H1 (cell line): ENCODE measurements at regions not wholly inside any gene's neighbourhood (a gene's known extent, or its start where the extent isn't known, plus 50 kb on each side); places are given as distances from the start of the nearest gene placed in this dataset.

ENCODE experiments used
- CBX5 ChIP-seq: fragments of 300-800, 300-1000 bp; sonication (generic); IDR thresholded peaks from 2 replicates; pipeline ENCODE4 v1.7.1; 2016; ENCODE audit warnings: antibody characterized with exemption, low read length, low read depth
- CHD2 ChIP-seq: IDR thresholded peaks from 2 replicates; pipeline ENCODE4 v1.6.1; 2012; ENCODE audit warnings: low read length, improper control_type of control experiment
- CTBP2 ChIP-seq: IDR thresholded peaks from 2 replicates; pipeline ENCODE4 v1.7.0; 2011; ENCODE audit warnings: borderline replicate concordance, mild to moderate bottlenecking, moderate library complexity, mixed read lengths, low read length; ENCODE audit not compliant: insufficient read depth, insufficient read length
- MAFK ChIP-seq: IDR thresholded peaks from 2 replicates; pipeline ENCODE4 v1.6.1; 2012; ENCODE audit warnings: low read depth, mild to moderate bottlenecking, improper control_type of control experiment, low read length
- PHF8 ChIP-seq: fragments of 200-600 bp; sonication (generic); conservative IDR thresholded peaks from 2 replicates; pipeline ENCODE4 v1.7.1; 2012; ENCODE audit warnings: low read depth, mild to moderate bottlenecking, inconsistent platforms, low read length, moderate library complexity
- SAP30 ChIP-seq: fragments of 300-600 bp; sonication (generic); IDR thresholded peaks from 2 replicates; pipeline ENCODE4 v1.7.1; 2012; ENCODE audit warnings: low read length, moderate library complexity, mild to moderate bottlenecking, inconsistent platforms; ENCODE audit not compliant: insufficient read depth, insufficient replicate concordance
- TF ChIP-seq, protein P1 (sequence below): fragments of 300-600 bp; sonication (generic); IDR thresholded peaks from 2 replicates; pipeline ENCODE4 v1.7.1; 2012; ENCODE audit warnings: low read length, moderate library complexity, mild to moderate bottlenecking, inconsistent platforms; ENCODE audit not compliant: insufficient replicate concordance

DNA sequence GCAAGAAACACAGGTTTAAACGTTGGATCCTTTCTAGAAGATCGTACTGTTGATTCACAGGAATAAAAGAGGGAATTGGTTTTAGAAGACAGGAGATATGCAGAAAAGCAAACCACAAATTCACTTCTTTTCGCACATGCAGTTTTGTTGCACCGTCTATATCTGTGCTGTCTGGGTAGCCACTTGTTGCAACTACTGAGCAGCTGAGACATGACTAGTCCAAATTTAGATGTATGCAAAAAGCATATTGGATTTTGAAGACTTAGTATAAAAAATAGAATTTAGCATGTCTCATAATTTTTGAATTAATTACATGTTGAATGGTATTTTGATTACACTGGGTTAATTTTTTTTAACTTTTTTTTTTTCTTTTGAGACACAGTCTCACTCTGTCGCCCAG lies 176.3 kb downstream of the KLF12 start (continued):
- TF ChIP-seq CBX5, result no peak
- TF ChIP-seq PHF8, result no peak
- TF ChIP-seq CHD2, result no peak
- TF ChIP-seq MAFK, result no peak
- no peak for TF ChIP-seq SAP30
- TF ChIP-seq, protein P1, sequence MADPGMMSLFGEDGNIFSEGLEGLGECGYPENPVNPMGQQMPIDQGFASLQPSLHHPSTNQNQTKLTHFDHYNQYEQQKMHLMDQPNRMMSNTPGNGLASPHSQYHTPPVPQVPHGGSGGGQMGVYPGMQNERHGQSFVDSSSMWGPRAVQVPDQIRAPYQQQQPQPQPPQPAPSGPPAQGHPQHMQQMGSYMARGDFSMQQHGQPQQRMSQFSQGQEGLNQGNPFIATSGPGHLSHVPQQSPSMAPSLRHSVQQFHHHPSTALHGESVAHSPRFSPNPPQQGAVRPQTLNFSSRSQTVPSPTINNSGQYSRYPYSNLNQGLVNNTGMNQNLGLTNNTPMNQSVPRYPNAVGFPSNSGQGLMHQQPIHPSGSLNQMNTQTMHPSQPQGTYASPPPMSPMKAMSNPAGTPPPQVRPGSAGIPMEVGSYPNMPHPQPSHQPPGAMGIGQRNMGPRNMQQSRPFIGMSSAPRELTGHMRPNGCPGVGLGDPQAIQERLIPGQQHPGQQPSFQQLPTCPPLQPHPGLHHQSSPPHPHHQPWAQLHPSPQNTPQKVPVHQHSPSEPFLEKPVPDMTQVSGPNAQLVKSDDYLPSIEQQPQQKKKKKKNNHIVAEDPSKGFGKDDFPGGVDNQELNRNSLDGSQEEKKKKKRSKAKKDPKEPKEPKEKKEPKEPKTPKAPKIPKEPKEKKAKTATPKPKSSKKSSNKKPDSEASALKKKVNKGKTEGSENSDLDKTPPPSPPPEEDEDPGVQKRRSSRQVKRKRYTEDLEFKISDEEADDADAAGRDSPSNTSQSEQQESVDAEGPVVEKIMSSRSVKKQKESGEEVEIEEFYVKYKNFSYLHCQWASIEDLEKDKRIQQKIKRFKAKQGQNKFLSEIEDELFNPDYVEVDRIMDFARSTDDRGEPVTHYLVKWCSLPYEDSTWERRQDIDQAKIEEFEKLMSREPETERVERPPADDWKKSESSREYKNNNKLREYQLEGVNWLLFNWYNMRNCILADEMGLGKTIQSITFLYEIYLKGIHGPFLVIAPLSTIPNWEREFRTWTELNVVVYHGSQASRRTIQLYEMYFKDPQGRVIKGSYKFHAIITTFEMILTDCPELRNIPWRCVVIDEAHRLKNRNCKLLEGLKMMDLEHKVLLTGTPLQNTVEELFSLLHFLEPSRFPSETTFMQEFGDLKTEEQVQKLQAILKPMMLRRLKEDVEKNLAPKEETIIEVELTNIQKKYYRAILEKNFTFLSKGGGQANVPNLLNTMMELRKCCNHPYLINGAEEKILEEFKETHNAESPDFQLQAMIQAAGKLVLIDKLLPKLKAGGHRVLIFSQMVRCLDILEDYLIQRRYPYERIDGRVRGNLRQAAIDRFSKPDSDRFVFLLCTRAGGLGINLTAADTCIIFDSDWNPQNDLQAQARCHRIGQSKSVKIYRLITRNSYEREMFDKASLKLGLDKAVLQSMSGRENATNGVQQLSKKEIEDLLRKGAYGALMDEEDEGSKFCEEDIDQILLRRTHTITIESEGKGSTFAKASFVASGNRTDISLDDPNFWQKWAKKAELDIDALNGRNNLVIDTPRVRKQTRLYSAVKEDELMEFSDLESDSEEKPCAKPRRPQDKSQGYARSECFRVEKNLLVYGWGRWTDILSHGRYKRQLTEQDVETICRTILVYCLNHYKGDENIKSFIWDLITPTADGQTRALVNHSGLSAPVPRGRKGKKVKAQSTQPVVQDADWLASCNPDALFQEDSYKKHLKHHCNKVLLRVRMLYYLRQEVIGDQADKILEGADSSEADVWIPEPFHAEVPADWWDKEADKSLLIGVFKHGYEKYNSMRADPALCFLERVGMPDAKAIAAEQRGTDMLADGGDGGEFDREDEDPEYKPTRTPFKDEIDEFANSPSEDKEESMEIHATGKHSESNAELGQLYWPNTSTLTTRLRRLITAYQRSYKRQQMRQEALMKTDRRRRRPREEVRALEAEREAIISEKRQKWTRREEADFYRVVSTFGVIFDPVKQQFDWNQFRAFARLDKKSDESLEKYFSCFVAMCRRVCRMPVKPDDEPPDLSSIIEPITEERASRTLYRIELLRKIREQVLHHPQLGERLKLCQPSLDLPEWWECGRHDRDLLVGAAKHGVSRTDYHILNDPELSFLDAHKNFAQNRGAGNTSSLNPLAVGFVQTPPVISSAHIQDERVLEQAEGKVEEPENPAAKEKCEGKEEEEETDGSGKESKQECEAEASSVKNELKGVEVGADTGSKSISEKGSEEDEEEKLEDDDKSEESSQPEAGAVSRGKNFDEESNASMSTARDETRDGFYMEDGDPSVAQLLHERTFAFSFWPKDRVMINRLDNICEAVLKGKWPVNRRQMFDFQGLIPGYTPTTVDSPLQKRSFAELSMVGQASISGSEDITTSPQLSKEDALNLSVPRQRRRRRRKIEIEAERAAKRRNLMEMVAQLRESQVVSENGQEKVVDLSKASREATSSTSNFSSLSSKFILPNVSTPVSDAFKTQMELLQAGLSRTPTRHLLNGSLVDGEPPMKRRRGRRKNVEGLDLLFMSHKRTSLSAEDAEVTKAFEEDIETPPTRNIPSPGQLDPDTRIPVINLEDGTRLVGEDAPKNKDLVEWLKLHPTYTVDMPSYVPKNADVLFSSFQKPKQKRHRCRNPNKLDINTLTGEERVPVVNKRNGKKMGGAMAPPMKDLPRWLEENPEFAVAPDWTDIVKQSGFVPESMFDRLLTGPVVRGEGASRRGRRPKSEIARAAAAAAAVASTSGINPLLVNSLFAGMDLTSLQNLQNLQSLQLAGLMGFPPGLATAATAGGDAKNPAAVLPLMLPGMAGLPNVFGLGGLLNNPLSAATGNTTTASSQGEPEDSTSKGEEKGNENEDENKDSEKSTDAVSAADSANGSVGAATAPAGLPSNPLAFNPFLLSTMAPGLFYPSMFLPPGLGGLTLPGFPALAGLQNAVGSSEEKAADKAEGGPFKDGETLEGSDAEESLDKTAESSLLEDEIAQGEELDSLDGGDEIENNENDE, result no peak
- no peak for TF ChIP-seq CTBP2
